GM12874 (cell line): ENCODE measurements at regions not wholly inside any gene's neighbourhood (a gene's known extent, or its start where the extent isn't known, plus 50 kb on each side); places are given as distances from the start of the nearest gene placed in this dataset.

Experiments
- CTCF ChIP-seq: IDR thresholded peaks from 2 replicates; pipeline ENCODE4 v1.5.1; 2011; ENCODE audit warnings: low read depth, mild to moderate bottlenecking, control low read depth, low read length, moderate library complexity; ENCODE audit not compliant: insufficient read depth

- TF ChIP-seq CTCF: no peak
Measured at GRCh38 chr11:24122291-24122690, 374.6 kb upstream of the LUZP2 start.

GRCh38 chr11:24124876-24125275 lies 372.0 kb upstream of the LUZP2 start:
- no peak for TF ChIP-seq CTCF

GRCh38 chr11:24131698-24132097 lies 365.2 kb upstream of the LUZP2 start:
- no peak for TF ChIP-seq CTCF

DNA sequence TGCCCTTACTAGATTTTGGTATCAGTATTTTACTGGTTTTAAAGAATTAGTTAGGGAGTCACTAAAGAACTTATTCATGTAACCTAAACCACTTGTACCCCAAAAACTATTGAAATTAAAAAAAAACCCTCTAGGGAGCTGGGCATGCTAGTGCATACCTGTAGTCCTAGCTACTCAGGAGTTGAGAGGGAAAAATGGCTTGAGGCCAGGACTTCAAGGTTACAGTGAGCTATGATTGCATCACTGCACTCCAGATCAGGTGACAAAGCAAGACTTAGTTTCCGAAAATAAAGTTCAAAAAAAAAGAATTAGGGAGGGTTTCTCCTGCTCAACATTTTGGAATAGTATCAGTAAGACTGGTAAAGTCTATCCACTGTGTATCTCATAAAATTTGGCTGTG lies 364.4 kb upstream of the LUZP2 start:
- no peak for TF ChIP-seq CTCF

DNA sequence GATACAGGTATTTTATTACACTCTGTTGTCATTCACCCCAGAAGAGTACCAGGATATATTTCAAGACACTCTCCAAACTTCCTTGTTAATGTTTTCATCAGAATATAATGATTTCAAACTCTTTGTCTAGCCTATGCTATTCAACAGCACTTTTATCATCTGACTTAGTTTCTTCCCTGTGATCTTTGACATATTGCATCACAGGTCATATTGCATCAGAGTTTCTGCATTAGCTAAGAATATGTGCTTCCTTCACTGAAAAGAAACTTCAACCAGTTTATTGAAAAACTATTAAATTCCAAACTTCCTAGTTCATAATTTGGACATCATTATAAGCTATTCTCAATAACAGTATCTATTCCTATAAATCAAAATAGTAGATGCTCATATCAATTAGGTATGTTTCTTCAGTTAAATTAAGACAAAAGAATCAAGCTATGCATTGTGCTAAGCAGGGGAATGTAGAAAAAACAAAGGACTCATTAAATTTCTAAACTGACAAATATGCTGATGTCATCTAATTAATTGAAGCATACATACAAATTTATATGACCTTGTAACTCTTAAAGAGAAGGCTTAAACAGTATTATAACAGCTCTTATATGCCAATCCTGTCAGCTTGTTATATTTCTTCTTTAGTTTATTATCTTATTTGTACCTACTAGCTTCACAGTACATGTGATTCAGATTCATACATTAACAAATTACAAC lies 361.8 kb upstream of the LUZP2 start:
- TF ChIP-seq CTCF: no peak

DNA sequence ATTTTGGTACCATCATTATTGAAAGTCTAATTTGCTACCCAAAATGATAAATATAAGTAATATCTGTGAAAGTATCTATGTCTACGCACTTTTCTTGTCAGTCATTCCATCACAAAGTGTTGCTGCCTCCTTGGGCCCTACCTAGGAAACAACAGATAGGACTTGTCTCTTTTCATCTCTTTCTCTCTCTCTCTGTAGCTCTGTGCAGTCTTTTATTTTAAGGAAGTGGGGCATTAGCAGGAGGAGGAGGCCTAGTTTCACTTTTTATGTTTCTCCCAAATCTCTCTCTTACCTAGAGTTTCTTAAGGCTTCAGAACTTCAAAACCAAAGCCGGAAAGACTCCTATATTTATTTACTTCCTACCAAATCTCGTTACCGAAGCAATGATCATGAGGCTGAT lies 354.8 kb upstream of the LUZP2 start:
- no peak for TF ChIP-seq CTCF

GRCh38 chr11:24145411-24145810 lies 351.4 kb upstream of the LUZP2 start:
- no peak for TF ChIP-seq CTCF
